ENCODE measurements at regions not wholly inside any gene's neighbourhood (a gene's known extent, or its start where the extent isn't known, plus 50 kb on each side); places are given as distances from the start of the nearest gene placed in this dataset.

DNA sequence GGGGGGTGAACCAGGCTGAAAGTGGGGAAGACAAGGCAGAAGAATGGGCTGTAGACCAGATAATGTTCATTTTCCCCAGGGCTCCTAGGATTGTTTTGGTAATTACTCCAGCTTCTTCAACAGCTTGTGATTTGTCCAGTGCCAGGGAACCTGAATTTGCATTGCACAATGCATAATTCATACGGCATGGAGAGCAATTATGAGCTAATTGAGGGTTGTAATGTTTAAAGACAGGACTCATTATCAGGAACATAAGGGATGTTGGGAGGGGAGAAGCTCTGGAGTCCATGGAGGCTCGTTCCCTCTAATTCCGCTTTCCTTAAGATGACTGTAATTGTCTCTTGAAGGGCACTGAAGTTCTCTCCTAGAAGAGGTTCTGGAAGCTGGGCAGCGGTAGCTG lies 405.0 kb upstream of the ZMIZ1 start:
- no peak for TF ChIP-seq EZH2 (IDR thresholded peaks at IDR 0.05; ENCODE audit: borderline replicate concordance, low read length)
- TF ChIP-seq, protein P1, sequence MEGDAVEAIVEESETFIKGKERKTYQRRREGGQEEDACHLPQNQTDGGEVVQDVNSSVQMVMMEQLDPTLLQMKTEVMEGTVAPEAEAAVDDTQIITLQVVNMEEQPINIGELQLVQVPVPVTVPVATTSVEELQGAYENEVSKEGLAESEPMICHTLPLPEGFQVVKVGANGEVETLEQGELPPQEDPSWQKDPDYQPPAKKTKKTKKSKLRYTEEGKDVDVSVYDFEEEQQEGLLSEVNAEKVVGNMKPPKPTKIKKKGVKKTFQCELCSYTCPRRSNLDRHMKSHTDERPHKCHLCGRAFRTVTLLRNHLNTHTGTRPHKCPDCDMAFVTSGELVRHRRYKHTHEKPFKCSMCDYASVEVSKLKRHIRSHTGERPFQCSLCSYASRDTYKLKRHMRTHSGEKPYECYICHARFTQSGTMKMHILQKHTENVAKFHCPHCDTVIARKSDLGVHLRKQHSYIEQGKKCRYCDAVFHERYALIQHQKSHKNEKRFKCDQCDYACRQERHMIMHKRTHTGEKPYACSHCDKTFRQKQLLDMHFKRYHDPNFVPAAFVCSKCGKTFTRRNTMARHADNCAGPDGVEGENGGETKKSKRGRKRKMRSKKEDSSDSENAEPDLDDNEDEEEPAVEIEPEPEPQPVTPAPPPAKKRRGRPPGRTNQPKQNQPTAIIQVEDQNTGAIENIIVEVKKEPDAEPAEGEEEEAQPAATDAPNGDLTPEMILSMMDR (conservative IDR thresholded peaks at IDR 0.05 in 1 of 2, IDR thresholded peaks at IDR 0.05 in 1 of 2; ENCODE audit: extremely low read depth in 1 of 2, insufficient read depth in 1 of 2, low read depth in 1 of 2, low read length in 2 of 2): no peak

Measured in mammary epithelial cell (primary cell).